GM12864 (cell line): ENCODE measurements at regions not wholly inside any gene's neighbourhood (a gene's known extent, or its start where the extent isn't known, plus 50 kb on each side); places are given as distances from the start of the nearest gene placed in this dataset.

Experiments
- DNase-seq: peaks from one replicate; pipeline ENCODE4 v3.0.0-alpha.2; 2011; ENCODE audit warnings: low read depth
- H3K4me3 ChIP-seq: 2 replicates; pipeline ENCODE4 v1.5.1; 2011; ENCODE audit warnings: mild to moderate bottlenecking, low read depth, low read length, control low read depth
- TF ChIP-seq, protein P1 (sequence below): IDR thresholded peaks from 2 replicates; pipeline ENCODE4 v1.5.1; 2011; ENCODE audit warnings: low read depth, mild to moderate bottlenecking, moderate library complexity, low read length, control low read depth, inconsistent platforms; ENCODE audit errors: missing control alignments

DNA sequence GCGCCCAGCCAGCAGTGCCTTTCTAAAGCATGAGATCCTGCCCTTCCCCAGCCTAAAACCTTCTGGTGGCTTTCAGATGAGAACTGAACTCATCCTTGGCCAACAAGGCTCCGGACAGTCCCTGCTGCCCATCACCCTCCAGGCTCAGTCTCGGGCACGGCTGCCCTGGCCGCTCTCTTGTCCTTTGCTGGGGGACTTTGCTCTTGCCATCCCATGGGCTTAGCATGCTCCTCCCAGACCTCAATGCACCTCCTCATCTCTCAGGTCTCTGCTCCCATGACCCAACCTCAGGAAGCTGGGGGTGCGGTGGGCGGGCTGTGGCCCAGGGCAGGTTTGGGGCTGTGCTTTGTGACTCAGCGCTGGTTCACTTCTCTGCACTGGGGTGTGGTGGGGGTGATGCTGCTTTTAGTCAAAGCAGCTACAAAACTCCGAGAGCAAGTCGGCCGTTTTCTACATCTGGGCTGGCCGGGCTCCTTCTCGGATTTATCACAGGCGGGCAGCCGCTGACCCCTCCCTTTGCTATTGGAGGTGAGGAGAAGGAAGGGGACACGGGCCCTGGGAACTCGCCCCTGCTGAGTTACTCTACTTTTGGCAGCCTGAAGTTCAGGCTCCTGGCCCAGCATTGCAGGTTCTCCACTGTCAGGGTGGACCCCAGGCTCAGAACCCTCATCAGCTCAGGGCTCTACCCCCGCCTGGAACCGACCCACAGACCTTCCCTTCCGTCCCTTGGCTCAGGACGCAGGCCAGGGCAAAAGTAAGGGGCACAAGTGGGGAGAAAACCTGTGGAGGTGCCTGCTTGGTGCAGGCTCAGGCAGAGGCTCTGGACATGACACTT is 90.6 kb upstream of the TAF1B start:
- TF ChIP-seq, protein P1, sequence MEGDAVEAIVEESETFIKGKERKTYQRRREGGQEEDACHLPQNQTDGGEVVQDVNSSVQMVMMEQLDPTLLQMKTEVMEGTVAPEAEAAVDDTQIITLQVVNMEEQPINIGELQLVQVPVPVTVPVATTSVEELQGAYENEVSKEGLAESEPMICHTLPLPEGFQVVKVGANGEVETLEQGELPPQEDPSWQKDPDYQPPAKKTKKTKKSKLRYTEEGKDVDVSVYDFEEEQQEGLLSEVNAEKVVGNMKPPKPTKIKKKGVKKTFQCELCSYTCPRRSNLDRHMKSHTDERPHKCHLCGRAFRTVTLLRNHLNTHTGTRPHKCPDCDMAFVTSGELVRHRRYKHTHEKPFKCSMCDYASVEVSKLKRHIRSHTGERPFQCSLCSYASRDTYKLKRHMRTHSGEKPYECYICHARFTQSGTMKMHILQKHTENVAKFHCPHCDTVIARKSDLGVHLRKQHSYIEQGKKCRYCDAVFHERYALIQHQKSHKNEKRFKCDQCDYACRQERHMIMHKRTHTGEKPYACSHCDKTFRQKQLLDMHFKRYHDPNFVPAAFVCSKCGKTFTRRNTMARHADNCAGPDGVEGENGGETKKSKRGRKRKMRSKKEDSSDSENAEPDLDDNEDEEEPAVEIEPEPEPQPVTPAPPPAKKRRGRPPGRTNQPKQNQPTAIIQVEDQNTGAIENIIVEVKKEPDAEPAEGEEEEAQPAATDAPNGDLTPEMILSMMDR = no peak
- peak overlapping the region; percentile 26 for H3K4me3 ChIP-seq
- peak; percentile 53 for DNase-seq

DNA sequence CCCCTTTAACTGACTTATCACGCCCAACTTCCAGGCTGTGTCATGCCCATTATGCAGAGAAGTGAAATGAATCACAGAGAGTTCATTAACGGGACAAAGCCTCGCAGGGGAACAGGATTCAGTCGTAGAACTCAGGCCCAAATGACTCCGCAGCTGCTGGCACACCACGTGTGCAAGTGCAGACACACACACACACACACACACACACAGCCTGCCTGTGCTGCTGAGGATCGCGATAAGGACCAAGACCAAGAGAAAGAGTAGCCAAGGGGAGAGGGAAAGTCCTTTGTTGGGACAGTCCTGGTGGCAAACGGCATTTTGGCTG is 90.0 kb upstream of the TAF1B start:
- TF ChIP-seq, protein P1 = no peak
- DNase-seq = peak; percentile 78
- no peak overlapping the region; the same call in 1 of the 2 replicates for H3K4me3 ChIP-seq

GRCh38 chr2:9753665-9754531 is 89.4 kb upstream of the TAF1B start:
- no peak overlapping the region; the same call in 1 of the 2 replicates for H3K4me3 ChIP-seq
- TF ChIP-seq, protein P1 = no peak
- no peak for DNase-seq

DNA sequence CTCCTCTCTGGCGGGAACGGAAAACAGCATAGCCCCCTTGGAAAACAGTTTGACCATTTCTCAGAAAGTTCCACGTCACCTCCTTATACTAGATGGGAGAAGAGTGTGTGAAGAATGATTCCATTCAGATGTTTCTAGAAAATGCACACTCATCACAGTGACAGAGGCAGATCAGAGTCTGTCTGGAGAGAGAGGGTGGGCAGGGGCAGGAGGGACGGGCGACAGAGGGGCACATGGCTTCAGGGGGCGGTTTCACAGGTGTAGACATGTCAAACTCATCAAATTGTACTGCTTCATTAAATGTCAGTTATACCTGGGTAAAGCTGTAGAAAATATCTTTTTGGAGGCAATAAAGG is 88.8 kb upstream of the TAF1B start:
- no peak for DNase-seq
- TF ChIP-seq, protein P1 = no peak
- no peak overlapping the region for H3K4me3 ChIP-seq

- no peak overlapping the region for H3K4me3 ChIP-seq
- DNase-seq = no peak
- TF ChIP-seq, protein P1 = no peak
Measured at GRCh38 chr2:9755008-9755407, 88.3 kb upstream of the TAF1B start.

DNA sequence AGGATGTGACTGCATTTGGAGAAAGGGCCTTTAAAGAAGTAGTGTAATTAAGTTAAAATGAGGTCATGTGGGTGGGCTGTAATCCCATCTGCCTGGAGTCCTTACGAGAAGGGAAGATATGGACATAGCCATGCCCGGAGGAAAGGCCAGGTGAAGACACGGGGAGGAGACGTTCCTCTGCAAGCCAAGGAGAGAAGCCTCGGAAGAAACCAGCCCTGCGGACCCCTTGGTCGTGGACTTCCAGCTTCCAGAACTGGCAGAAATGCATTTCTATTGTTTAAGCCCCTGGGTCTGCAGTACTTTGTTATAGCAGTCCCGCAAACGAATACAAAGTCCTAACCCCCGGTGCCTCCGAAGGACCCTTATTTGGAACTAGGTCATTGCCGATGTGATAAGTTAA is 87.6 kb upstream of the TAF1B start:
- H3K4me3 ChIP-seq = no peak overlapping the region
- TF ChIP-seq, protein P1 = no peak
- no peak for DNase-seq
